AG04450 (cell line): ENCODE measurements at regions not wholly inside any gene's neighbourhood (a gene's known extent, or its start where the extent isn't known, plus 50 kb on each side); places are given as distances from the start of the nearest gene placed in this dataset.

Experiments
- CTCF ChIA-PET: fragments of 300-600, 350-600 bp; formaldehyde crosslinking; extraction: SDS; loops from one replicate; lab custom pipeline; 2022; ENCODE audit warnings: antibody characterized with exemption, inconsistent platforms; lab: Charles Lee
- POLR2A ChIA-PET: fragments of 350-600 bp; formaldehyde crosslinking; extraction: SDS; loops from one replicate; lab custom pipeline; 2021; ENCODE audit warnings: antibody characterized with exemption, inconsistent platforms; lab: Yijun Ruan, JAX
- DNase-seq: peaks from one replicate; pipeline ENCODE4 v3.0.0-alpha.2; 2011; ENCODE audit warnings: low read depth, low spot score
- H3K27ac ChIP-seq: one replicate; pipeline ENCODE4 v1.5.1; 2012; ENCODE audit warnings: low read depth, low read length, control low read depth
- H3K27me3 ChIP-seq: one replicate; pipeline ENCODE4 v1.6.0; 2012; ENCODE audit warnings: low read length; ENCODE audit not compliant: control insufficient read depth, insufficient read depth
- H3K4me3 ChIP-seq: 2 replicates; pipeline ENCODE4 v1.5.1; 2011; ENCODE audit warnings: mild to moderate bottlenecking, low read depth, low read length, control low read depth
- H3K9me3 ChIP-seq: 2 replicates; pipeline ENCODE4 v1.5.1; 2012; ENCODE audit warnings: low read length; ENCODE audit not compliant: control insufficient read depth, insufficient read depth
- TF ChIP-seq, protein P1 (sequence below): IDR thresholded peaks from 2 replicates; pipeline ENCODE4 v1.5.1; 2011; ENCODE audit warnings: low read depth, low read length, control low read depth, inconsistent platforms

DNA sequence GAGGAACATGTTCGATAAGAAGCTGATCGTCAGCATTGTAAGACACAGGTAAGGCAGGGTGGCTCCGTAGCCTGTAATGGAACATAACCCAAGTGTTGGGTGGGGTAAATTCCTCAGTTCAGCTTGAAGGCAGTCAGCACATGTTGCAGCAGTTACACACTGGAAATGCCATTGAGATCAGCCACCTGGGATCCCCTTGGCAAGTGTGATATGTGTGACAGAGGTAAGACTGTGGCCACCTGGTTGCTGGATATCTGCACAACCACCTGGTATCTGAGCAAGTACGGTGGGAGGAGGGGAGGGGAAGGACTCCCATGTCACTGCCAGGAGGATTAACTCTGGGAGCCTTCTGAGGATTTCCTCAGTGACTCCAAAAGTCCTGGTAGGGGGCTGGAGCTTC lies 158.0 kb upstream of the CAND1 start:
- TF ChIP-seq, protein P1, sequence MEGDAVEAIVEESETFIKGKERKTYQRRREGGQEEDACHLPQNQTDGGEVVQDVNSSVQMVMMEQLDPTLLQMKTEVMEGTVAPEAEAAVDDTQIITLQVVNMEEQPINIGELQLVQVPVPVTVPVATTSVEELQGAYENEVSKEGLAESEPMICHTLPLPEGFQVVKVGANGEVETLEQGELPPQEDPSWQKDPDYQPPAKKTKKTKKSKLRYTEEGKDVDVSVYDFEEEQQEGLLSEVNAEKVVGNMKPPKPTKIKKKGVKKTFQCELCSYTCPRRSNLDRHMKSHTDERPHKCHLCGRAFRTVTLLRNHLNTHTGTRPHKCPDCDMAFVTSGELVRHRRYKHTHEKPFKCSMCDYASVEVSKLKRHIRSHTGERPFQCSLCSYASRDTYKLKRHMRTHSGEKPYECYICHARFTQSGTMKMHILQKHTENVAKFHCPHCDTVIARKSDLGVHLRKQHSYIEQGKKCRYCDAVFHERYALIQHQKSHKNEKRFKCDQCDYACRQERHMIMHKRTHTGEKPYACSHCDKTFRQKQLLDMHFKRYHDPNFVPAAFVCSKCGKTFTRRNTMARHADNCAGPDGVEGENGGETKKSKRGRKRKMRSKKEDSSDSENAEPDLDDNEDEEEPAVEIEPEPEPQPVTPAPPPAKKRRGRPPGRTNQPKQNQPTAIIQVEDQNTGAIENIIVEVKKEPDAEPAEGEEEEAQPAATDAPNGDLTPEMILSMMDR = no peak
- H3K9me3 ChIP-seq = no peaks in the 10 kb centered on the region
- no peak overlapping the region for H3K4me3 ChIP-seq
- CTCF ChIA-PET = no interaction called here
- DNase-seq = no peak
- POLR2A ChIA-PET = no interaction called here
- no peak overlapping the region for H3K27ac ChIP-seq
- H3K27me3 ChIP-seq = no peaks in the 10 kb centered on the region

DNA sequence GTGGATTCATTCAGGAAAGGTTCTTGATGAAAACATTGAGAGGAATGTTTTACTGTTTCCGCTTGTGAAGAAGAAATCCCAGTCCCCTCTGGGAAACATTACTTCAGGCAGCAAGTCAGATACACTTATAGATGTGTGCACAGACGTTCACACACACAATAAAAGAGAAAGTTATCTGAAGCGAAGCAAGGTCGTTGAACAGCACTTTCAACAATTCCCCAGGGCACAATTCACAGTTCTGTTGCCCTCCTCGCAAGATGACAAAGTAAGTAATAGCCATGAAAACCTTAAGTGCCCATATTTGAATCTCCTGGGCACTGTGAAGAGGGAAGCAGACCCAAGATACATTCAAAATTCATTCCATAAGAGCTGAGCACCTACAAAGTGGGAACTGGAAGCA lies 156.6 kb upstream of the CAND1 start:
- no peak overlapping the region for H3K27ac ChIP-seq
- H3K27me3 ChIP-seq = no peaks in the 10 kb centered on the region
- POLR2A ChIA-PET = no interaction called here
- no peak for DNase-seq
- CTCF ChIA-PET = no interaction called here
- no peak overlapping the region for H3K4me3 ChIP-seq
- TF ChIP-seq, protein P1 = no peak
- no peaks in the 10 kb centered on the region for H3K9me3 ChIP-seq

DNA sequence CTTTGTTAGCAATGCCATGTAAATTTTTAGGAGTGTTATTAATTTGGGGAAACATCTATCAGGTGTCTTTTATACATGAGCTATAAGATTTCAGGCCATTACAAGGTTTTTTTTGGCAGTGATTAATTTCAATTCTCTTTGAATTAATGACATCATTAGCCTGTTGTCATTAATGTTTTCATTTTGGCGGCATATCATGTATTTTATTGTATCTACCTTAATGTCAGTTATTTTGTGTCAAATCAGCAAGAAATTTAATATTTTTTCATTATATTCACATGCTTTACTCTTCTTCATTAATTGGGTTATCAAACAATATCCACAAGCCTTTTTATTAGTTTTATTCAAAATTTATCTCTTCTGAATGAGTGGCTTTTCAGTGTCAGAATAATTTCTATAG lies 153.0 kb upstream of the CAND1 start:
- Histone ChIP-seq H3K4me3 (no peak overlapping the region), H3K27me3 (no peaks in the 10 kb centered on the region), H3K27ac (no peak overlapping the region), H3K9me3 (no peaks in the 10 kb centered on the region)
- TF ChIP-seq, protein P1 = no peak
- ChIA-PET POLR2A (no interaction called here), CTCF (no interaction called here)
- DNase-seq = no peak

DNA sequence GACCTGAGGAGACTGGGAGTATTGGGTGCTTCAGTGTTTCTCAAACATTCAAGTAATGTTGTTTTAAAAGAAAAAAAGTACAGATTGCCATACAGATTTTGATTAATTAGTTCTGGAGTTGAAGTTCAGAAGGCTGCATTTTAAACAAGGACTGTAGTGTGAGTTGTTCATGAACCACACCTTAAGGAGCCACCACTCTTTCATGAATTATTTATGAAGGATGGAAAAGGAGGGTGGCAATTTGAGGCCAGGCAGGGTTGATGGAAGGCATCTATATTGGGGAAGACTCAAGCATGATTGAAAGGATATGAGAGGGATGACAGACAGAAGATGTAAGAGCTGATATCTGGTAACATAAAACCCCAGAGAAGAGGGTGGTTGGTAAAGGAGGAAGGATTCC lies 146.6 kb upstream of the CAND1 start:
- no peak overlapping the region for H3K4me3 ChIP-seq
- POLR2A ChIA-PET = no interaction called here
- TF ChIP-seq, protein P1 = no peak
- CTCF ChIA-PET = no interaction called here
- H3K27ac ChIP-seq = no peak overlapping the region
- H3K27me3 ChIP-seq = no peaks in the 10 kb centered on the region
- no peak for DNase-seq
- no peaks in the 10 kb centered on the region for H3K9me3 ChIP-seq

DNA sequence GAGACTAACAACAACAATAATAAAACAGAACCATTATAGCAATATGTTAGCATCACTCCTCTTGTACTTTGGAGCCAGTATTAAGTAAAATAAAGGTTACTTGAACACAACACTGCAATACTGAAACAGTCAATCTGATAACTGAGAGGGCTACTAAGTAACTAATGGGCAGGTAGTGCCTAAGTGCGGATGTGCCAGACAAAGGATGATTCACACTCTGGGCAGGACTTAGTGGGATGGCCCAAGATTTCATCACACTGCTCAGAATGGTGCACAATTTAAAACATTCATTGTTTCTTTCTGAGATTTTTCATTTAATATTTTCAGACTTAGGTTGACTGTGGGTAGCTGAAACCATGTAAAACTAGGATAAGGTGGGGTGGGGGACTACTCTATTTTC lies 131.9 kb upstream of the CAND1 start:
- CTCF ChIA-PET = no interaction called here

More for the DNA sequence above, 131.9 kb upstream of the CAND1 start:
- Histone ChIP-seq H3K27me3 (no peaks in the 10 kb centered on the region), H3K27ac (no peak overlapping the region), H3K9me3 (no peaks in the 10 kb centered on the region), H3K4me3 (no peak overlapping the region)
- POLR2A ChIA-PET = no interaction called here
- no peak for DNase-seq
- TF ChIP-seq, protein P1 = no peak
